Middle frontal gyrus (tissue), 1 donor: ENCODE measurements at regions not wholly inside any gene's neighbourhood (a gene's known extent, or its start where the extent isn't known, plus 50 kb on each side); places are given as distances from the start of the nearest gene placed in this dataset.

Experiments
- DNase-seq: peaks from one replicate; pipeline ENCODE4 v3.0.0-alpha.2; 2015; ENCODE audit warnings: low spot score; ENCODE audit errors: extremely low spot score

DNA sequence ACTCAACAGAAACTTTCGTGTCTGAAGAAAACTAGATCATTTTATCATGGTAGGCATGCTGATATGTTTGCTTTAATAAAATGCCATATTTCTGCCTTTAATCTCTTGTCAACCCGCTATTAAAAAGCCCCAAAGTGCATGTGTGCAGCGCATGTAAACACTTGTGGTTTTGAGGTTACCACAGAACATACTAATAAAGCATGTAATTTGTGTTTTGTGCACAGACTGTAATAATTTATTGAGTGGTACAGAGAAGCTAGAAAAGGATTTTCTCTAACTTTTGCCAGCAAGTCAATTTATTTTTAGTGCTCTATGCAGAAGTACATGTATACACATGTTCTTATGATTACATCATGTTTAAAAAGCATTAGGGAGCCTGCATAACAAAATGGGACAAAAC, 349.9 kb upstream of the SLC35B3 start:
- no peak for DNase-seq

DNA sequence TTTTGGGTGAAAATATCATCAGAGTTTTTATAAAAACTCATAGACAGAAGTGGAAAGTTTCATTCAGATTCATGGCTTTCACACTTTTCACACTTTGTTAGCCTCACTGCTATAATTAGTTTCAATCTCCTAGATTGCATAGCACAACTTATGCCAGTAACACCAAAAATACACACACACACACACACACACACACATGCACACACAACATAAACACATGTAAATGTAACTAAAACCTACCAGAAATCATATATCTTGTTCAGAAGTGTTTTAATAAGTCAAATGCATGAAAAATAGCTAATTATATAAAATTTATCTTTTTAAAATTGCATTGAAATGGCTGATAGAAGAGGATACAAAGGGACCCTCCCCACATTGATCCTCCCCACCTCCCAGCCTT, 347.8 kb upstream of the SLC35B3 start:
- DNase-seq, result no peak

DNA sequence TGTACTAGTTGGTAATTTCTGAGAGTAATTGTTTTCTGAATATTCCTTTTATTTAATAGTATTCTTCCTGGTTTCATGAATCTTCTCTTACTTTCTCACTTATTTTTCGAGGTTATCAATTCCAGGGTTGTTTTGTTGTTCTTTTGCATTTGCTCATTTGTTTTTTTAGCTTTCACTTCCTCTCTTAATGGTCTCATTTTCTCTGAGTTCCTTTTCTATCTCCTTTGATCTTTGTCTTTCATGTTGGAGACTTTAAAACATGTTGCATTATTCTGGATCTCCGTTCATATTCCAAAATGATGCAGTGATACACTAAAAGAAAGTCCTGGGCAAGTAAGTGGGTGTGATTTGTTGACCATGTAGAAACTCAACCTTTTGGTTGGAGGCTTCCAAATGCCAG, 345.3 kb upstream of the SLC35B3 start:
- no peak for DNase-seq

- DNase-seq, result no peak
Observed at GRCh38 chr6:8764733-8765132, 329.4 kb upstream of the SLC35B3 start.

DNA sequence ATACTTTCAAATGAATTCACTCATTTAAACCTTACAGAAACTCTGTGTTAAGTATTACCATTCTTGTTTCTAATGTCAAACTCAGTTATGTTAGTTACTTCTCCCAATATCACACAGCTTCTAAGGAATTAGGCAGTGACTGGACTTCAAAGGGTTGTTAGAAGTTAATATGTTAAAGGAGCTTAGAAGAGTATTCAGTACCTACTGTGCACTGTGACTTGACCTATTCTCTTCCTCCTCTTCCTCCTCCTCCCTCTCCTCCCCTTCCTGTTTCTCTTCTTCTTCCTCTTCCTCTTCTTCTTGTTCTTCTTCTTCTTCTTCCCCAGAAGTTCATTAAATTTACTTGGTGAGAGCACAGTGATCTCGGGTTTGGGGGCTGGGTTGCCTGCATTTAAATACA, 325.6 kb upstream of the SLC35B3 start:
- DNase-seq, result no peak

DNA sequence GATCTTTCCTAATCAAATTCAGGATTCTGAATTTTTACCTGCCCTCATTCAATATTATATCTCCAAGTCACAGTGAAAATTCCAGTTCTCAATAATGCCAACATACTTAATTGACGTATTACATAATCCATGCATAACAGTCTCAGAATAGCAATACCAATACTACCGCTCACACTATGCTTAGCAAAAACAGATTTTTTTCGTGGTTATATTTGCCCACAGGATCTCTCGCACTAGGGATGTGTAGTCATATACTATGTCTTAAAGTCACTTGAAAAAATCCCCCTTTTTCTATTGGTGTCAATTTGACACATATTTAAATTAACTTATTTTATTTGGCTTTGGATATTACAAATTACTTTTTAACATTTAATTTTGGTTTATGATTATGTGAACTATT, 323.1 kb upstream of the SLC35B3 start:
- DNase-seq, result no peak

GRCh38 chr6:8750627-8751026, 315.3 kb upstream of the SLC35B3 start:
- DNase-seq, result no peak

GRCh38 chr6:8749465-8749864, 314.1 kb upstream of the SLC35B3 start:
- no peak for DNase-seq

GRCh38 chr6:8743170-8743745, 307.9 kb upstream of the SLC35B3 start:
- DNase-seq, result no peak

DNA sequence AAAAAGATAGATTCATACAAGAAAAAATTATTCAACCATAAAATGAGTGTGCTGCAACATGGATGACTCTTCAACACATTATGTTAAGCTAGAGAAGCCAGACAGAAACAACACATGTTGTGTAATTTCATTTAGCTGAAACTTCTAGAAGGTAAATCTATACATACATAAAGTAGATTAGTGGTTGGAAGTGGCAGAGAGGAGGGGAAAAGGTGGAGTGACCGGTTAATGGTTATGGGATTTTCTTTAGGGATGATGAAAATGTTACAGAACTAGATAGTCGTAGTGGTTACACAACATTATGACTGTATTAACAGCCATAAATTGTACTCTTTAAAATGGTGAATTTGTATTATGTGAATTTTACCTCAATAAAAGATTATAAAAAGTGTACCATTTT, 304.1 kb upstream of the SLC35B3 start:
- no peak for DNase-seq

DNA sequence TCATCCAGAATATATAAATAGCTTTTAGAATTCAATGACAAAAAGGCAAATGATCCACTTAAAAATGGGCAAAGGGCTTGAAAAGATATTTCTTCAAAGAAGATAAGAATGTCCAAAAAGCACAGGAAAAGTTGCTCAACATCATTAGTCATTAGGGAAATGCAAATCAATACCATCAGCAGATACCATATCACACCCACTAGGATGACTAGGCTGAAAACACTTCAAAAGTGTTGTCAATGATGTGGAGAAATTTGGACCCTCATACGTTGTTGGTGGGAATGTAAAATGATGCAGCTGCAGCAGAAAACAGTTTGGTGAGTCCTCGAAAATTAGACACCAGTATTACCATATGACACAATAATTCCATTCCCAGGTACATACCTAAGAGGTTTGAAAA, 303.6 kb upstream of the SLC35B3 start:
- DNase-seq, result no peak

GRCh38 chr6:8736156-8736895, 301.0 kb upstream of the SLC35B3 start:
- DNase-seq, result no peak

GRCh38 chr6:8733879-8734278, 298.5 kb upstream of the SLC35B3 start:
- no peak for DNase-seq

- no peak for DNase-seq
Observed at GRCh38 chr6:8731874-8732273, 296.5 kb upstream of the SLC35B3 start.

- DNase-seq, result no peak
Observed at GRCh38 chr6:8710668-8711431, 275.5 kb upstream of the SLC35B3 start.

DNA sequence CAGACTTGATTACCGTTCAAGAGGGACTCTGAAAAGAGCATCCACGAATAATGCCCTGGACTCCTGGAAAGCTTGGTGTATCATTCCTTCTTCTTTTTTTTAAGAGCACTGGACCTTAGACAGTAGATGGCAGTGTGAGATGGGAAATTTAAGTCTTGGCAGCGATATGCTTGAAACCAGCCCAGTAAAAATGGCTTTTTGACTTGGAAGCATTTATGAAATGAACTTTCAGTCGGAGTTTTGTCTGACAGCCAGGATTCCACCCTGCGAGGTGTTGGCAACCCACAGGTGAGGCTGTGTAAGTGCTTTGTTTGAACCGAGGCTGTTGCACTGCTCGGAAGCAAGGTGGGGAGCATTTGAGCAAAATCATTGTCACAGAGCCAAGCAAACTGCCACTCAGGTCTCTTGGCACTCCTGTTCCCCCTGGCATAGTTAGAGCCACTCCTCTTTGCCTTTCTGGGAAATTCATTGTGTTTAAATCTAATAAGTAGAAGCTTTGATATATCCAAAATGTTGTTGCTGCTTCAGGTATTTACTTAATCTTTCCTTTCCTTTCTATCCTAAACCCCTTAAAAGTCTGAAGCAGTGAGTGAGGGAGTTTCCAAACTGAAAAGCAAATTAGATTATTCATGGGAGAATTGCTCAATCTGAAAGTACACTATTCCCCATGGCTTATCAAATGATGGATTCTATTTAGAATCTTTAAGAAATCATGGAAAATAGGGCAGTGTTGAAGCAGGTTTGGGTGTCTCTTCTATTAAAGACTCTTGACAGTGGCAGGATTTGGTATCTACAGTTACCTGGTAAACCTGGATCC, 272.8 kb upstream of the SLC35B3 start:
- DNase-seq, result no peak

DNA sequence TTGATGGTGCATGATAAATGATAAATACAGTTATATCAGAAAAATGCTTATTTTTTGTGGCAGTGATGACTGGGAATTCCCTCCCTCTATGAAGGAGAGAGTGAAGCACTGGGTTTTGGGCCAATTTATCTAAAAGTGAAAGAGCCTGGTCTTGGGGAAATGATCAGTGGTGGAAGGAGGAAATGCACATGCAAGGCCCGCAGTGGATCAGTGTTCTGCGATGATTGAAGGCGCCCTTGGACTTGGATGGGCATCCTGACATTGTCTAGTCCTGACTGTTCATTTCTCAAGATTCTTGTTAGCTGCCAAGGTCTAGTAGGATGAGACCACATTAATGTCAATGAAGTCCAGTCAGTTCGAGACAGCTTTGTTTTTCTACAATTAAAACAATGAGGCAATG, 272.0 kb upstream of the SLC35B3 start:
- no peak for DNase-seq

DNA sequence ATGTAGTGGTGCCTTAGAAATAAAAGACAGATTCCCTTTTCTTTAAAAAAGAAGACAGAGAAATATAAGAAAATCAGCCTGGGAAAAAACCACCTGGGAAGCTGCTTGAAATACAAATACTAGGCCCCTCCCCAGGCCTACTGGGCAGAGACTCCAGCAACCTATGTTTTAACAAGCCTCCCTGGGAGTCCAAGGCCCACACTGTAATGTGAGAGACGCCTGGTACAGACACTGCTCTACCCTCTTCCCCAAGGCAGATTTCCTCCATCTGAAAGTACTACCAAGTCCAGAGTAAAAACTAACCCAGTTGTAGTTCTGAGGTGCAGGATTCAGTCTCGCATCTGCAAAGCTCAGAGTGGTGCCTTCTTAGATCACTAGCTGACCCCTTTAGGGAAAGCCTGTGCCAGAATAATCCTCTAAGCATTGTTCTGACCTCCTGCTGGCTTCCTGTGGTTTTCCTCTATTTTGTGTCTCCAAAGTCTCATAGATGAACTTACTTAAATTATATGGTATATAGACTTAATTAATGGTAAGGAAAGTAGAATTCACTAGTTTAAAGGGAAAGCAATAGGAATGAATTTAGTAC, 270.2 kb upstream of the SLC35B3 start:
- DNase-seq, result no peak

GRCh38 chr6:8703059-8703458, 267.7 kb upstream of the SLC35B3 start:
- DNase-seq, result no peak

DNA sequence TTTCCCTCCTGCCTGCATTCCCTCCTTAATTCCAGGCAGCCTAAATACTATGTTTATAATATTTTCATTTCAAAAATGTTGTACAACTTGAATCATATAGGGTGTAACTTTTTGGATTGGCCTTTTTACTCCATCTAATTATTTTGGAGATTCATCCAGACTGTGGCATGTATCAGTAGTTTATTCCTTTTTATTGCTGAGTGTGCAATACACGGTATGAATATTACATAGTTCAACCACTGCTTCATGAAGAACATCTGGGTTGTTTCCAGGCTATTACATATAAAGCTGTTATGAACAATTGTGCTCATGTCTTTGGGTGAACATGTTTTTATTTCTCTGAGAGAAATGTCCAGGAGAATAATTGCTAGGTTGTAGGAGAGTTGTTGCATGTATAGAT, 253.5 kb upstream of the SLC35B3 start:
- no peak for DNase-seq

- no peak for DNase-seq
Observed at GRCh38 chr6:8686077-8686476, 250.7 kb upstream of the SLC35B3 start.
